ENCODE measurements at regions not wholly inside any gene's neighbourhood (a gene's known extent, or its start where the extent isn't known, plus 50 kb on each side); places are given as distances from the start of the nearest gene placed in this dataset.
"Not testable (repeated sequence)": the region's sequence is repeated elsewhere in the genome, so short reads cannot be mapped to it uniquely, and the experiment has no call there.

DNA sequence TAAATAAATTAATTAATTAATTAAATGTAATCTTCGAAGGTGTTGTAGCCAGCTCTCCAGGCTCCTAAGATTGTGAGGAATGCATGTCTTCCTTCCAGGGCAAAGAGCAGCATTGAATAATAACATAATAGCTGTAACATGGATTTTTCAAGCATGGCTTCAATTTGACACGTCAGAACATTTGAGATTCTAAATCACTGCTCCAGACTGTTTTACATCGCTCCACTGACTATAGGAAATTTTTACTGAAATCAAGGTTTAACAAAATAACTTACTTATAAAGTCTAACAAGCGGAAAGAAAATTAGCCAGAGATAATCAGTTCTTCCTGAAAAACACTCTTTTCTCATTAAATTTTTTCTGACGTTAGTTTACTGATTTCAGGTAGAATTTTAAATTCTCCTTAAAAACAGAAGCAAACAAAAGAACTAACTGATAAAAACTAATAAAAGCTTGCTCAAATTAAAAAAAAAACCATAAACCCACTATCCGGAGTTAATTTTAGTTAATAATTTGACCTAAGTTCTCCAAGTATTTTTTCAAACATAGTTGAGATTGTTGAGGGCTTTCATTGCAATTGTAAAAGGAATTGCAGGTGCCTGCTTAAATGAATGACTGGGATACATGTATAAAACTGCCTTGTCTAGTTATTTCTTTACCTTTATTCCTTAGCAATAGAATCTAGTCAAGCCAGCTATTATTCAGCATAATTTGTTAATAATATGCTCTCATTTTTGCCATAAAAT, 51.2 kb upstream of the SGCE start:
- intact Hi-C loops (cut with DNase I), result no loop called here
- no peak for DNase-seq (ENCODE audit: missing footprints)
- no peak for ATAC-seq

DNA sequence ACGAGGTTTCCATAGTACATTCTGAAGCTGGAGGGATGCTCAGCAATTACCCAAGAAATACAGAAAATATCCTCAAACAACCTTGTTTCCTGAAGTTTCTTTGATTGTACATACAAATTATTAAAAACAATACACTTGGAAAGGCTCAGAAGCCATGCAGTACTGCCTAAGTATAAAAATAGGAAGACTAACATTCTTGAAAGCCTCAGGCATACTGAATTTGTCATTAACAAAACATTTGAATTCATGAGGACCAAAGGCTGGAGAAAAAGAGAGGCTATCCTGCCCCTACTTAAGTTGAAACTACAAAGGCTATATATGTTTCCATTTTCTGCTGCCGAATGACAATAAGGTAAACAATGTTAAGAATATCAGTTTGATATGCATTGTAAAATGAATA, 54.3 kb upstream of the SGCE start:
- intact Hi-C loops (cut with DNase I), result no loop called here
- DNase-seq (ENCODE audit: missing footprints), result no peak
- no peak for ATAC-seq

GRCh38 chr7:94722360-94722759, 66.4 kb upstream of the SGCE start:
- DNase-seq (ENCODE audit: missing footprints); ATAC-seq; intact Hi-C loops (cut with DNase I): not testable (repeated sequence)

GRCh38 chr7:94728893-94729292, 73.0 kb upstream of the SGCE start:
- intact Hi-C loops (cut with DNase I), result not testable (repeated sequence)

GRCh38 chr7:94738071-94738470, 82.1 kb upstream of the SGCE start:
- ATAC-seq (no peak), DNase-seq (ENCODE audit: missing footprints) (no peak)
- intact Hi-C loops (cut with DNase I), result no loop called here

More at GRCh38 chr7:94728893-94729292, 73.0 kb upstream of the SGCE start:
- DNase-seq (ENCODE audit: missing footprints); ATAC-seq: not testable (repeated sequence)

DNA sequence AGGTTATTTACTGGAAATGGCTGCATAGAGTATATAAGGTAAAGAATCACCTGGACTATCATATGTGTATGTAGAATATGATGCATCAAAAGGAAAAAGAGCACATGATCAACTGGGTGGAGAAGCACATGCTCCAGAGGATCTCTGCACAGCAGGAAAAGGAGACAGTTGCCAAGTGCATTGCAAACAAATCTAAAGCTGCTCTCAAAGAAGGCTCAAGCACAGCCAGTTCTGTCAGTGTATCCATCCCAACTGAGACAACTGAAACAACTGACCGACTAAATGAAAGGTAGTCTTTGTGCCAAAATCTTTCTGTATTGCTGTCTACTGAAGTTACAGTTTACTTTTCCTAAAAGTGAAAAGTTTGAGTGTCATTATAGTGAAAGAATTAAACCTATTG, 83.2 kb upstream of the SGCE start:
- no peak for DNase-seq (ENCODE audit: missing footprints)
- ATAC-seq, result no peak
- intact Hi-C loops (cut with DNase I), result no loop called here

DNA sequence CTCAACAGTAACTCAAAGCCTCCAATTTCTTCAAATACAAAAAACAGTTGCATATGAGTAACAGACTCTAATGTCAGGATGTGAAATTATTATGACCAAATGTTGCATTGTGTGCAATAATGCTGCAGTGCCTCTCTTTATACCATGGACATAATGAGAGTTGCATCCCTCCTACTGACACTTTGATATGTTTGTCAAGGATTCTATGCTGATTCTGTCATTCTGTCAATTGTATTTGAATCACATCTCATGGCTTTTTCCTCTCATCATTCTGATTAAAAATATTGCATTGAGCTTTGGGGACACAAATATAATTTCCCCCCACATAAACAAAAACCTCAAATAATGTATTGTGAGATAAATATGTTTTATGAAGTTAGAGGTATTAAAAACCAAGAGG, 84.6 kb upstream of the SGCE start:
- intact Hi-C loops (cut with DNase I), result no loop called here
- DNase-seq (ENCODE audit: missing footprints) (no peak), ATAC-seq (no peak)

DNA sequence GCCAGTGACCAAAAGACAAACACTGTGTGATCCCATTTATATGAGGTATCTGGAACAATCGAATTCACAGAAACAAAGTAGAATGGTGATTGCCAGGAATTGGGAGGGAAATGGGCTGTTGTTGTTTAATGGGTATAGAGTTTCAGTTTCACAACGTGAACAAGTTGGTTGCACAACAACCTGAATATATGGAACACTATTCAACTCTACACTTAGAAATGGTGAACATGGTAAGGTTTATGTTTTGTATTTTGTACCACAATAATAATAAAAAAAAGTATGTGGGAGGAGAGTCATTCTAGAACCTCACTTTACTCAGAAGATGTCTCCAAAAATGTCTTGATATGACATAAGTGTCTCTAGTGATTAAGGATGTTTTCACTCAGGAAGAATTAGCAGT, 85.2 kb upstream of the SGCE start:
- ATAC-seq (no peak), DNase-seq (ENCODE audit: missing footprints) (no peak)
- intact Hi-C loops (cut with DNase I), result no loop called here

DNA sequence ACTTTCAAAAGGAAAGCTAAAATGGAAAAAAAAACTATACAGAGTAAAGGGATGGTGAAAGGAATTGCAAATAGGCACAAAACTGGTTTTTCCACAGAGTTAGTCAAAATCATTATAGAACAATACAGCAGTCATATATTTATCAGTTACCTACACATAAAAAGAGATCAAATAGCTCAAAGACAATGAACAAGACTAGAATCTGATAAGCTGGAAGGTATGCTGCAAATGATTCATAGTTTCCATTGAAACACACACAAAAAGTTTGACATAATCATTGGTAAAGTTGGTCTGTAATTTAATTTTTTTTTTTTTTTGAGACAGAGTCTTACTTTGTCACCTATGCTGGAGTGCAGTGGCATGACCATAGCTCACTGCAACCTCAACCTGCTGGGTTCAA, 92.4 kb upstream of the SGCE start:
- no peak for ATAC-seq
- intact Hi-C loops (cut with DNase I), result no loop called here
- DNase-seq (ENCODE audit: missing footprints), result no peak

- no peak for DNase-seq (ENCODE audit: missing footprints)
- intact Hi-C loops (cut with DNase I), result no loop called here
- ATAC-seq, result no peak
Observed at GRCh38 chr7:94760446-94761100, 104.6 kb upstream of the SGCE start.

GRCh38 chr7:94761451-94761850, 105.5 kb upstream of the SGCE start:
- DNase-seq (ENCODE audit: missing footprints), result no peak
- no peak for ATAC-seq
- intact Hi-C loops (cut with DNase I), result no loop called here

DNA sequence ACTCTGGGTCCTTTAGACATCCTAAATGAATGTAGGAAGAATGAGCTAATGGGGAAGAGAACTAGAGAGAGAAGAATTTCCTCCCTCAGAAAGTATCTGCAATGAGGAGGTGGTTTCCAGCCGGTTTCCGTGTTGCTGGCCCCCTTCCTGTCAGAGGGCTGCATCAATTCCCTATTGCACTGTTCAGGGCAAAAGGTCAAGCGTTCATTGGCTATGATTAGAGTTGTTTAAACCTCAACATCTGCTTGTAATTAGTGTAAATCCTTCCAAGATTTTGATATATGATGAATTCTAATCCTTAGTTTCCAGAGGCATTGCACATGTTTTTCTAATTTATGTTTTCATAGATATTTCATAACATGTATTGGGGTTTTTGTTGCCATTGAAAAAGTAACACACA, 107.3 kb upstream of the SGCE start:
- ATAC-seq (no peak), DNase-seq (ENCODE audit: missing footprints) (no peak)
- intact Hi-C loops (cut with DNase I), result no loop called here

DNA sequence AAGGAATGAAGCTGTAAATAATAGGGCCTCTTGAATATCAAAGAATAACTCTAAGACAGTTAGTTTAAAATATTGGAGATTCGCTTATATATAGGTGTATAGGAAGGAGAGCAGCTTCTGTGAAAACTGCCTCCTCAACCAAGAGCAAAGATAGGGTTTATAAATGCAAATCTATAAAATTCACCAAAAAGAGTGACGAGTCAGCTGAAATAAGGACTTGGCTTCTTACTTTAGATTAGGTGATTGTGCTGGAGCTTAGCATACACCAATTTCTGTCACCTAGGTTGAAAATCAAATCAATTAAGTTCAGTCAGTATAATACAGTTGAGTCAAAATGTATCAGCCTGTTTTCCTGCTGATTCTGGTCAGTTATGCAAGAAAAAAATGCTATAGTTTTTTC, 113.8 kb upstream of the SGCE start:
- ATAC-seq, result no peak
- intact Hi-C loops (cut with DNase I), result no loop called here
- no peak for DNase-seq (ENCODE audit: missing footprints)

DNA sequence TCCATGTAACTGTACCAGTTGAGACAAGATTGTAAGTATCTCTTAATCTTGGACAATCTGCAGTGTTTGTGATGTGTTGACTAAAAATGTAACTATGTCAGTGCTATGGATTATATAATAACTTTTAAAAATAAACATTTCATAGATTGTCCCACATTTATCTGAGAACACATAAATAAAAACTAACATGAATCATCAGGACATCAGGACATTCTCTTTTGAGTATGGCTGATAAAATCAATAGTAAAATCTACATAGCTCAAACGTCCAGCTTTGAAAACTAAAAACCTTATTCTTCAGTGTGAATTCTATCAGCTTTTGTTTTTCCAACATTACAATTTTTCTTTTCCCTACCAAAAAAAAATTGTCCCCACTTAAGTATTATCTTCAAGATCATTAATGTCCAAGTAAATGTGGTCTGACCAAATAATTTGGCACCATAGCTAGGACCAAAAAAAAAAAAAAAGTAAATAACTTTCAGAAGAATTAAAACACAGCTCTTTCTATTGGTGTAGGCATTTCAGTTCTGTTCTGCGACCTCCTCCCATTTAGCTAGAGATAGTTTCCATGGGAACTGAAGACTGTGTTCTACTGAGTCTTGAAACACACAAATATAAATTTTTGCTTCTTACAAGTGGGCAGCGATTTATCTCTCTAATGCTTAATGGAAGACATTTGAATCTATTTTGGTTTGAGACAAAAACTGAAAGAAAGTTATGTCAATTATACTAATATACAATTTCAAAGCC, 123.0 kb upstream of the SGCE start:
- intact Hi-C loops (cut with DNase I), result no loop called here
- DNase-seq (ENCODE audit: missing footprints) (no peak), ATAC-seq (no peak)

DNA sequence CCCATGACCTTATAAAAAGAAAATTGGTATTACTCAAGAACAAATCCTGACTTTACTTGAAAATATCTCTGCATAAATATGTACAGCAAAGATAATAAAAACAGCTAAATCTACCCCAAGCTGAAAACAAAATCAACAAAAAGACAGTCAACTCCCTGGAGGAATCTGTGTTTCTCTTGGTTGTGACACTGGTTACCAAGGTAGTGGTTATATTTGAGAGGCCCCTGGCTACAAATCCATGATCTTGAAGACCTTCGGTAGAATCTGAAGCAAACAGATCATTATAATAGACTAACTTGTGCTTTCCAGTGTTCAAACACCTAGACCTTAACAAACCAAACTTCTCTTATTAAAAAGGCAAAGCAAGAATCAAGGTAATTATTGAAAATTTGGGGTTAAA, 123.9 kb upstream of the SGCE start:
- ATAC-seq, result no peak
- intact Hi-C loops (cut with DNase I), result no loop called here

GRCh38 chr7:94781236-94781635, 125.3 kb upstream of the SGCE start:
- intact Hi-C loops (cut with DNase I), result no loop called here
- no peak for ATAC-seq

More for the DNA sequence above, 123.9 kb upstream of the SGCE start:
- DNase-seq (ENCODE audit: missing footprints), result no peak

GRCh38 chr7:94782777-94783176, 124.6 kb upstream of the PPP1R9A start:
- intact Hi-C loops (cut with DNase I), result no loop called here

More at GRCh38 chr7:94781236-94781635, 125.3 kb upstream of the SGCE start:
- no peak for DNase-seq (ENCODE audit: missing footprints)

DNA sequence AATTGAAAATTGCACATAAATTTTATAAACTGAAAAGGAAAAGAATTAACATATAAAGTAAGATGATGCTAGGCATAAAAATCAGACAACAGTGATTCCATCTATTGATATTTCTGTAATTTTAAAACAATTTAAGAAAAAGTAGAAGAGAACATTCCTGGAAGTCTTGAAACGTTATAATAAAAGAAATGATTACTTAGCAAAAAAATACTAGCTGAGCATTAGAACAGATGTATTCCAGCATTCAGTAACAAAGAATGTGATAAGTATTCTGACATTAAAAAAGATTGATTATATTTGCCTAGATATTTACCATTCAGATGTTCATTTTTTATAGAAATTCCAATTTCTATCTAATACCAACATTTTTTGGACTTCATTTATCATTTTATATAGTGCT, 120.1 kb upstream of the PPP1R9A start:
- ATAC-seq (no peak), DNase-seq (ENCODE audit: missing footprints) (no peak)
- intact Hi-C loops (cut with DNase I), result no loop called here

More at GRCh38 chr7:94782777-94783176, 124.6 kb upstream of the PPP1R9A start:
- DNase-seq (ENCODE audit: missing footprints), result no peak
- no peak for ATAC-seq

- intact Hi-C loops (cut with DNase I); ATAC-seq; DNase-seq (ENCODE audit: missing footprints): not testable (repeated sequence)
Observed at GRCh38 chr7:94788378-94788777, 119.0 kb upstream of the PPP1R9A start.

GRCh38 chr7:94792241-94792640, 115.2 kb upstream of the PPP1R9A start:
- ATAC-seq (no peak), DNase-seq (ENCODE audit: missing footprints) (no peak)
- intact Hi-C loops (cut with DNase I), result no loop called here
